ENCODE measurements at regions not wholly inside any gene's neighbourhood (a gene's known extent, or its start where the extent isn't known, plus 50 kb on each side); places are given as distances from the start of the nearest gene placed in this dataset.
"Not testable (repeated sequence)": the region's sequence is repeated elsewhere in the genome, so short reads cannot be mapped to it uniquely, and the experiment has no call there.

GRCh38 chr1:94302497-94302896 is 65.1 kb upstream of the ARHGAP29 start:
- no peak for DNase-seq

- no peak for DNase-seq
Observed at GRCh38 chr1:94301186-94301585, 63.8 kb upstream of the ARHGAP29 start.

GRCh38 chr1:94300731-94301130 is 63.3 kb upstream of the ARHGAP29 start:
- no peak for DNase-seq

GRCh38 chr1:94299627-94300553 is 62.5 kb upstream of the ARHGAP29 start:
- DNase-seq: no peak

- DNase-seq: no peak
Observed at GRCh38 chr1:94298861-94299260, 61.5 kb upstream of the ARHGAP29 start.

GRCh38 chr1:94296018-94296417 is 58.6 kb upstream of the ARHGAP29 start:
- DNase-seq: no peak

GRCh38 chr1:94292978-94293377 is 55.6 kb upstream of the ARHGAP29 start:
- DNase-seq: not testable (repeated sequence)

- not testable (repeated sequence) for DNase-seq
Observed at GRCh38 chr1:94289244-94289643, 51.9 kb upstream of the ARHGAP29 start.

Data from right hindlimb (tissue), 1 donor.